Uterus (tissue), 3 donors: ENCODE measurements at regions not wholly inside any gene's neighbourhood (a gene's known extent, or its start where the extent isn't known, plus 50 kb on each side); places are given as distances from the start of the nearest gene placed in this dataset.

ENCODE experiments used
- DNase-seq, 2 donors: peaks; one replicate each; pipeline ENCODE4 v3.0.0-alpha.2; 2019 to 2020
- H3K27ac ChIP-seq, 2 donors: fragments of 200-600 bp; sonication (generic); 1 replicate in 1 of 2; 2 replicates in 1 of 2; pipeline ENCODE4 v1.5.1; 2016 to 2018
- H3K27me3 ChIP-seq, 2 donors: fragments of 200-600 bp; sonication (generic); one replicate each; pipeline ENCODE4 v1.5.1; 2018 to 2019; ENCODE audit warnings: control low read depth in 1 of 2
- H3K36me3 ChIP-seq, 2 donors: fragments of 200-600 bp; sonication (generic); one replicate each; pipeline ENCODE4 v1.5.1; 2019; ENCODE audit warnings: control low read depth in 1 of 2
- H3K4me1 ChIP-seq, 2 donors: fragments of 200-600 bp; sonication (generic); one replicate each; pipeline ENCODE4 v1.5.1; 2018 to 2019; ENCODE audit warnings: control low read depth in 1 of 2
- H3K4me3 ChIP-seq, 2 donors: fragments of 200-600 bp; sonication (generic); 1 replicate in 1 of 2; 2 replicates in 1 of 2; pipeline ENCODE4 v1.5.1; 2018 to 2019; ENCODE audit warnings: mild to moderate bottlenecking in 1 of 2
- H3K9me3 ChIP-seq, 2 donors: fragments of 200-600 bp; sonication (generic); one replicate each; pipeline ENCODE4 v1.5.1; 2019; ENCODE audit warnings: control low read depth in 1 of 2
- CTCF ChIP-seq, 4 experiments: fragments of 200-600 bp in 2 of 4; fragments of 450-650 bp in 2 of 4; sonication (generic) in 2 of 4; IDR thresholded peaks; one replicate each; pipeline ENCODE4 v1.5.1; 2016 to 2019; ENCODE audit warnings: antibody characterized with exemption in 4 of 4, mild to moderate bottlenecking in 2 of 4, moderate library complexity in 1 of 4
- POLR2A ChIP-seq, 2 donors: fragments of 450-650 bp; IDR thresholded peaks; one replicate each; pipeline ENCODE4 v1.6.1; 2016; ENCODE audit warnings: antibody characterized with exemption in 2 of 2, mild to moderate bottlenecking in 1 of 2, moderate library complexity in 1 of 2
- intact Hi-C: fragments of 100-400 bp; cut with DNase I; formaldehyde crosslinking; loops from one replicate; pipeline ENCODE4 v1.15.1; 2023; ENCODE audit warnings: low total_unique reads
- donor health status: DM: yes; HTN: yes; CAD: no.

DNA sequence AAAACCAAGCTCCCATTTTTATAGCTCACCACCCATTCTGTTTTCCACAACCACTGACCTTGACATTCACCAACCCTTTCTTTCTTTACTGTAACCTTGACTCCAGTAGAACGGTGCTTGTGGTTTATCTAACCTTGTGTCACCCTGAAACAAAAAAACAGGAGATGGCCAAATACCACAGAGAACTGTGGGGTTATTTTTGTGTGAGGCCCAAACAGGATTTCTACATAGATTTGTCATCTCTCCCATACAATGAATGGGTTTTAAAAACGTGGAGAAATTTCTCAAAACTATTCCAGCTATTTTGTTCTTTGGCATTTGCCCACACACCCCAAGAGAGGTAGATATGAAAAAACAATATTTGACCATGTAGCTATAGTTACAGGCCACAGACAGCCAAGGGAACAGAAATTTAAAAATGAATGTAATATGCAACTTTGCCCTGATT is 231.3 kb upstream of the TANK start:
- TF ChIP-seq CTCF (IDR thresholded peaks at IDR 0.05) (no peak), POLR2A (IDR thresholded peaks at IDR 0.05) (no peak)
- intact Hi-C loops = no loop called here
- no peak overlapping the region for H3K27ac ChIP-seq

GRCh38 chr2:160931531-160931930 is 228.7 kb upstream of the TANK start:
- Histone ChIP-seq H3K4me1 (no peaks in the 10 kb centered on the region), H3K27ac (no peak overlapping the region), H3K36me3 (no peaks in the 10 kb centered on the region), H3K27me3 (no peaks in the 10 kb centered on the region), H3K9me3 (no peaks in the 10 kb centered on the region), H3K4me3 (no peak overlapping the region)
- intact Hi-C loops = no loop called here
- no peak for DNase-seq
- TF ChIP-seq CTCF (IDR thresholded peaks at IDR 0.05) (no peak), POLR2A (IDR thresholded peaks at IDR 0.05) (no peak)

More for the DNA sequence above, 231.3 kb upstream of the TANK start:
- Histone ChIP-seq H3K36me3 (no peaks in the 10 kb centered on the region), H3K4me3 (no peak overlapping the region), H3K4me1 (no peaks in the 10 kb centered on the region), H3K9me3 (no peaks in the 10 kb centered on the region), H3K27me3 (no peaks in the 10 kb centered on the region)
- DNase-seq = no peak

GRCh38 chr2:160932960-160933359 is 227.3 kb upstream of the TANK start:
- TF ChIP-seq CTCF (IDR thresholded peaks at IDR 0.05) (no peak), POLR2A (IDR thresholded peaks at IDR 0.05) (no peak)
- Histone ChIP-seq H3K4me1 (no peaks in the 10 kb centered on the region), H3K4me3 (no peak overlapping the region), H3K27me3 (no peaks in the 10 kb centered on the region), H3K27ac (no peak overlapping the region), H3K36me3 (no peaks in the 10 kb centered on the region), H3K9me3 (no peaks in the 10 kb centered on the region)
- intact Hi-C loops = no loop called here
- DNase-seq = no peak

DNA sequence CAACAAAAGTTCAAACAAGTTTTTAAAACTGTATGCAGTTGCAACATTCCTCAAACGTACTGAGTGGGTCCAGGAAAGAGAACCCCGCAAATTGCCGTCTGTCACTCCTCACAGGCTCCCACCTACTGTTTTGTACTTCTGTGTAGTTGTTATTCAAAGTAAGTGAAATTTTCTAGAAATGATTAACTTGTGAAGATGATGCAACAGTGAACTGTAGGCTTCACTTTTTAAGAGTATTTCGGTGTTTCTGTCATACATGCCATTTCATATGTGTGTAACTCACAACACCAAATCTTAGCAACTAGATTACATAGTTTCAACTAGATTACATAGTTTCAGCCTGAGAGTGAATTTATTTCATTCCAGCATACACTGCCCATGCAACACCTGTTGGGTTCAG is 226.0 kb upstream of the TANK start:
- Histone ChIP-seq H3K4me1 (no peaks in the 10 kb centered on the region), H3K4me3 (no peak overlapping the region), H3K9me3 (no peaks in the 10 kb centered on the region), H3K27ac (peak overlapping the region; percentile 15 to 28), H3K36me3 (no peaks in the 10 kb centered on the region), H3K27me3 (no peaks in the 10 kb centered on the region)
- intact Hi-C loops = no loop called here
- TF ChIP-seq POLR2A (IDR thresholded peaks at IDR 0.05) (no peak), CTCF (IDR thresholded peaks at IDR 0.05) (no peak)
- no peak for DNase-seq

DNA sequence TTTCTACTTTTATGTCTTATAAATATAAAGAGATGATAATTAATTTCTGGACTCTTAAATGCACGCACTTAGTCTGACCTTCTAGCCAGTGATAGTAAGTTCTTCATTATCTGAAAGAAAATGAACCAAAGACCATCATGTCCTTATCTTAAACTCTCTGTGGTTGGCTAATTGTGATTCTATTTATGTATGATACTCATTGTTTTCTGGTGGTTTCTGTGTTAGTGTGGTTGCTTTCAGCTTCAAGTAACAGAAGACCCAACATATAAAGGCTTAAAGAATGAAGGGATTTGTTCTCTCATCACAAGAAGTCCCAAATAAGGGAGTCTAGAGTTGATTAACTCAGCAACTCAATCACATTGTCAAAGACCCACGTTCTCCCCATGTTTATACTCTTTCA is 225.2 kb upstream of the TANK start:
- no peak for DNase-seq
- H3K4me1 ChIP-seq = no peaks in the 10 kb centered on the region
- no peak overlapping the region for H3K4me3 ChIP-seq
- no peaks in the 10 kb centered on the region for H3K9me3 ChIP-seq
- peak overlapping the region; percentile 15 to 28 for H3K27ac ChIP-seq
- intact Hi-C loops = no loop called here
- H3K27me3 ChIP-seq = no peaks in the 10 kb centered on the region
- no peak for TF ChIP-seq CTCF (IDR thresholded peaks at IDR 0.05)
- no peak for TF ChIP-seq POLR2A (IDR thresholded peaks at IDR 0.05)
- H3K36me3 ChIP-seq = no peaks in the 10 kb centered on the region
